ENCODE measurements at regions not wholly inside any gene's neighbourhood (a gene's known extent, or its start where the extent isn't known, plus 50 kb on each side); places are given as distances from the start of the nearest gene placed in this dataset.
"Not testable (repeated sequence)": the region's sequence is repeated elsewhere in the genome, so short reads cannot be mapped to it uniquely, and the experiment has no call there.

DNA sequence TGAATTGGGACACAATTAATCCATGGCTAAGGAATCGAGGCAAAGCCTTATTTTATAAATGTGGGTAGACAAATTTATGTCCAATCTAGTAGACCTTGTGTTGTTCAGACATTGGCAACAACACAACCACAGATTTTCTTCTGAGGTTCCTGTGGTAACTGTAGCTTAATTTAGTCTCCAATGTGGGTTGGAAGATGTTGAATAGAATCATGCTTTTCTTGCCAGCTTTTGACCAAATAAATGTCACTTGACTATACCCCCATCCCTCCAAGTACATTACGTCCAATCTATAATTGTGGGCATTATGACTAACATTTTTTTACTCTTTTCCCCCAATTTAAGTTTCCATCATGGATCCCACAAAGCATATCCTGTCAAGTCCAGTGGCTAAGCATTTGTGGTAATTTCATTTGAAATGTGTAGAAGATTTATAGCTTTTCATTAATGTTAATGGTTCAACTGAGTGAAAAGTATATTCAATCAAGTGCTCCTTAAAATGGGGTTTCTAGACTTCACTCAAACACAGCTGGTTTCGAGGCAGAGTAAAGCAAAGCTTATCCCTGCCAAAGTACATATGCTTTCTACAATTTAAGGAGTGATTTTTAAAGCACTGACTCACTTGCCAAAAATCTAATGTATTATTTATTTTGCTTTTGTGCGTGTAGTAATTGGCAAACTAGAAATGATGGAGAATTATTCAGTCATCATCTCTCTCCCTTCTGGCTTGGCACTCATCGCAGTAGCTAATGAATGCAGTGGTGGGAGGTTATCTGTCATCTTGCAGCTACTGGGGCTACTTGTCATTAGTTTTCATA, 141.8 kb downstream of the FAM174A start:
- Histone ChIP-seq H3K79me2 (ENCODE audit: insufficient read depth, low read length) (no peaks in the 10 kb centered on the region), H3F3A (ENCODE audit: insufficient read depth) (no peaks in the 10 kb centered on the region), H3K36me3 (ENCODE audit: low read length) (no peaks in the 10 kb centered on the region), H3K27me3 (ENCODE audit: low read length) (no peaks in the 10 kb centered on the region), H3K4me2 (ENCODE audit: low read depth, low read length, poor library complexity, severe bottlenecking) (no peak overlapping the region), H4K20me1 (ENCODE audit: low read depth, low read length) (no peaks in the 10 kb centered on the region), H3K9me2 (replicated peaks; ENCODE audit: insufficient read depth, low read length) (no peaks in the 10 kb centered on the region), H3K9me3 (ENCODE audit: insufficient read depth, low read length) (no peaks in the 10 kb centered on the region), H3K9ac (ENCODE audit: low read length) (no peak overlapping the region), H3K27ac (ENCODE audit: low read depth, low read length) (no peak overlapping the region), H2AFZ (ENCODE audit: low read depth, low read length, severe bottlenecking) (no peak overlapping the region), H3K4me3 (ENCODE audit: insufficient read depth, low read length, poor library complexity, severe bottlenecking) (no peak overlapping the region)
- no peak for TF ChIP-seq EZH2phosphoT487 (conservative IDR thresholded peaks at IDR 0.05; ENCODE audit: low read length)

DNA sequence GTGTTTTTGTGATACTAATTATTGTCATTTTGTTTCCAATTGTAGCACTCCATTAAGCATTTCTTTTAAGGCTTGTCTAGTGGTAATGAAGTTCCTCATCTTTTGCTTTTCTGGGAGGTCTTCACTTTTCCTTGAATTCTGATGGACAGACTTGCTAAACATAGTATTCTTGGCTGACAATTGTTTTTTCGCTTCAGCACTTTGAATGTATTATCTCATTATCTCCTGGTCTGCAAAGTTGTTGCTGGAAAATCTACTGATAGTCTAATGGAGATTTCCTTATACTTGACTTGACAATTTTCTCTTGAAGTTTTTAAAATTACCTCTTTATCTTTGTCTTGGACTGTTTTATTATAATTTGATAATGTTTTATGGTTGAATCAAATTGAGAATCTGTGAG, 147.5 kb downstream of the FAM174A start:
- H4K20me1 ChIP-seq (ENCODE audit: low read depth, low read length): no peaks in the 10 kb centered on the region
- no peaks in the 10 kb centered on the region for H3K27me3 ChIP-seq (ENCODE audit: low read length)
- no peak overlapping the region for H3K4me2 ChIP-seq (ENCODE audit: low read depth, low read length, poor library complexity, severe bottlenecking)
- H3K36me3 ChIP-seq (ENCODE audit: low read length): no peaks in the 10 kb centered on the region
- no peaks in the 10 kb centered on the region for H3K79me2 ChIP-seq (ENCODE audit: insufficient read depth, low read length)
- no peak overlapping the region for H3K27ac ChIP-seq (ENCODE audit: low read depth, low read length)
- TF ChIP-seq EZH2phosphoT487 (conservative IDR thresholded peaks at IDR 0.05; ENCODE audit: low read length): no peak
- TF ChIP-seq, protein P1, sequence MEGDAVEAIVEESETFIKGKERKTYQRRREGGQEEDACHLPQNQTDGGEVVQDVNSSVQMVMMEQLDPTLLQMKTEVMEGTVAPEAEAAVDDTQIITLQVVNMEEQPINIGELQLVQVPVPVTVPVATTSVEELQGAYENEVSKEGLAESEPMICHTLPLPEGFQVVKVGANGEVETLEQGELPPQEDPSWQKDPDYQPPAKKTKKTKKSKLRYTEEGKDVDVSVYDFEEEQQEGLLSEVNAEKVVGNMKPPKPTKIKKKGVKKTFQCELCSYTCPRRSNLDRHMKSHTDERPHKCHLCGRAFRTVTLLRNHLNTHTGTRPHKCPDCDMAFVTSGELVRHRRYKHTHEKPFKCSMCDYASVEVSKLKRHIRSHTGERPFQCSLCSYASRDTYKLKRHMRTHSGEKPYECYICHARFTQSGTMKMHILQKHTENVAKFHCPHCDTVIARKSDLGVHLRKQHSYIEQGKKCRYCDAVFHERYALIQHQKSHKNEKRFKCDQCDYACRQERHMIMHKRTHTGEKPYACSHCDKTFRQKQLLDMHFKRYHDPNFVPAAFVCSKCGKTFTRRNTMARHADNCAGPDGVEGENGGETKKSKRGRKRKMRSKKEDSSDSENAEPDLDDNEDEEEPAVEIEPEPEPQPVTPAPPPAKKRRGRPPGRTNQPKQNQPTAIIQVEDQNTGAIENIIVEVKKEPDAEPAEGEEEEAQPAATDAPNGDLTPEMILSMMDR (IDR thresholded peaks at IDR 0.05; ENCODE audit: insufficient read depth, low read length, poor library complexity, severe bottlenecking): no peak
- H3K9ac ChIP-seq (ENCODE audit: low read length): no peak overlapping the region
- H3K9me2 ChIP-seq (replicated peaks; ENCODE audit: insufficient read depth, low read length): no peaks in the 10 kb centered on the region
- no peak overlapping the region for H3K4me3 ChIP-seq (ENCODE audit: insufficient read depth, low read length, poor library complexity, severe bottlenecking)
- H3F3A ChIP-seq (ENCODE audit: insufficient read depth): no peaks in the 10 kb centered on the region
- H2AFZ ChIP-seq (ENCODE audit: low read depth, low read length, severe bottlenecking): no peak overlapping the region
- no peaks in the 10 kb centered on the region; the same call in 1 of the 2 replicates for H3K9me3 ChIP-seq (ENCODE audit: insufficient read depth, low read length)

DNA sequence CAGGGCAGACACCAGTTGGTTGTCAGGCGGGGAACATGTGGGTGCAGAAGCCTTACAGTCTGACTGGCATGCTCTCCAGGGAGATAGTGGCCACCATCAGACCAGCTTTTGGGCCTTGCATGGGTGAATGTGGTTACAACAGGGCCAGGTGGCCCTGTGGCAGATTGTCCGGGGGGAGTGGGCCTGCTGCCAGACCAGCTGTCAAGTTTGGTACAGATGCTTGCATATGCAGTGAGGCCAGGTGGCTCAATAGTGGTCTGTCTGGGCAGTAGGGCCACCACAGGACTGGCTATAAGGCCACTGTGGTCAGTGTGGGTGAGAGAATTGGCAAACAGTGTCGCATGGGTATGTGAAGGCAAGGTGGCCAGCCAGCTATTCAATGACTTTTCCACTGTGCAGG, 148.7 kb downstream of the FAM174A start:
- Histone ChIP-seq H3K36me3 (ENCODE audit: low read length) (no peaks in the 10 kb centered on the region), H3K79me2 (ENCODE audit: insufficient read depth, low read length) (no peaks in the 10 kb centered on the region), H3K4me2 (ENCODE audit: low read depth, low read length, poor library complexity, severe bottlenecking) (no peak overlapping the region), H3K9ac (ENCODE audit: low read length) (no peak overlapping the region), H3K9me3 (ENCODE audit: insufficient read depth, low read length) (no peaks in the 10 kb centered on the region; the same call in 1 of the 2 replicates), H3F3A (ENCODE audit: insufficient read depth) (no peaks in the 10 kb centered on the region), H3K9me2 (replicated peaks; ENCODE audit: insufficient read depth, low read length) (no peaks in the 10 kb centered on the region), H2AFZ (ENCODE audit: low read depth, low read length, severe bottlenecking) (no peak overlapping the region), H3K4me3 (ENCODE audit: insufficient read depth, low read length, poor library complexity, severe bottlenecking) (no peak overlapping the region), H4K20me1 (ENCODE audit: low read depth, low read length) (no peaks in the 10 kb centered on the region), H3K27me3 (ENCODE audit: low read length) (no peaks in the 10 kb centered on the region), H3K27ac (ENCODE audit: low read depth, low read length) (no peak overlapping the region)
- TF ChIP-seq EZH2phosphoT487 (conservative IDR thresholded peaks at IDR 0.05; ENCODE audit: low read length): no peak
- TF ChIP-seq, protein P1 (IDR thresholded peaks at IDR 0.05; ENCODE audit: insufficient read depth, low read length, poor library complexity, severe bottlenecking): no peak

DNA sequence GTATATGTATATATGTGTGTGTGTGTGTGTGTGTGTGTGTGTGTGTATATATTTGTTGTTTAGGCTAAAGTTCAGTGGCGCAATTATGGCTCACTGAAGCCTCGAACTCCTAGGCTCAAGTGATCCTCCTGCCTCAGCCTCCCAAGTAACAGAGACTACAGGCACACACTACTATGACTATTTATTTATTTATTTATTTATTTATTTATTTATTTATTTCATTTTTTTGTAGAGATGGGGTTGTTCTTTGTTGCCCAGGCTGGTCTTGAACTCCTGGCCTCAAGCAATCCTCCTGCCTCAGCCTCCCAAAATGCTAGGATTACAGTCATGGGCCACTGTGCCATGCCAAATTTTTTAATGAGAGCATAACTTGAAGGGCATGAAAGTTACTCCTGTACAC, 149.9 kb downstream of the FAM174A start:
- not testable (repeated sequence) for H3K9me2 ChIP-seq (replicated peaks; ENCODE audit: insufficient read depth, low read length); H3K9ac ChIP-seq (ENCODE audit: low read length); H3K4me2 ChIP-seq (ENCODE audit: low read depth, low read length, poor library complexity, severe bottlenecking); H3K27ac ChIP-seq (ENCODE audit: low read depth, low read length); H3K27me3 ChIP-seq (ENCODE audit: low read length); H3F3A ChIP-seq (ENCODE audit: insufficient read depth); H3K9me3 ChIP-seq (ENCODE audit: insufficient read depth, low read length); H3K4me3 ChIP-seq (ENCODE audit: insufficient read depth, low read length, poor library complexity, severe bottlenecking); H3K36me3 ChIP-seq (ENCODE audit: low read length); H2AFZ ChIP-seq (ENCODE audit: low read depth, low read length, severe bottlenecking); H4K20me1 ChIP-seq (ENCODE audit: low read depth, low read length); H3K79me2 ChIP-seq (ENCODE audit: insufficient read depth, low read length)

DNA sequence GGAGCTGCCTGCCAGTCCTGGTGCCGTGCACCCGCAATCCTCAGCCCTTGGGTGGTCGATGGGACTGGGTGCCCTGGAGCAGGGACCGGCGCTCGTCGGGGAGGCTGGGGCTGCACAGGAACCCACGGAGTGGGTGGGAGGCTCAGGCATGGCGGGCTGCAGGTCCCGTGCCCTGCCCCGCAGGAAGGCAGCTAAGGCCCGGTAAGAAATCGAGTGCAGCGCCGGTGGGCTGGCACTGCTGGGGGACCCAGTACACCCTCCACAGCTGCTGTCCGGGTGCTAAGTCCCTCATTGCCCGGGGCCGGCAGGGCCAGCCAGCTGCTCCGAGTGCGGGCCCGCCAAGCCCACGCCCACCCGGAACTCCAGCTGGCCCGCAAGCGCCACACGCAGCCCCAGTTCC, 153.7 kb downstream of the FAM174A start:
- not testable (repeated sequence) for H4K20me1 ChIP-seq (ENCODE audit: low read depth, low read length); H3K4me2 ChIP-seq (ENCODE audit: low read depth, low read length, poor library complexity, severe bottlenecking); H3K36me3 ChIP-seq (ENCODE audit: low read length); H2AFZ ChIP-seq (ENCODE audit: low read depth, low read length, severe bottlenecking); H3K4me3 ChIP-seq (ENCODE audit: insufficient read depth, low read length, poor library complexity, severe bottlenecking); H3K27ac ChIP-seq (ENCODE audit: low read depth, low read length); H3K9me2 ChIP-seq (replicated peaks; ENCODE audit: insufficient read depth, low read length); H3K27me3 ChIP-seq (ENCODE audit: low read length); H3K9me3 ChIP-seq (ENCODE audit: insufficient read depth, low read length); H3F3A ChIP-seq (ENCODE audit: insufficient read depth); H3K79me2 ChIP-seq (ENCODE audit: insufficient read depth, low read length); H3K9ac ChIP-seq (ENCODE audit: low read length)
